Spleen (tissue), 11 donors: ENCODE measurements at regions not wholly inside any gene's neighbourhood (a gene's known extent, or its start where the extent isn't known, plus 50 kb on each side); places are given as distances from the start of the nearest gene placed in this dataset.

Source experiments
- DNase-seq: peaks from one replicate; pipeline ENCODE4 v3.0.0-alpha.2; 2020
- H3K27ac ChIP-seq, 8 donors: fragments of 200-600 bp; sonication (generic) in 7 of 8; 1 replicate in 4 of 8; 2 replicates in 4 of 8; pipeline versions ENCODE4 v1.5.0 to v1.8.0; 2016 to 2021; ENCODE audit warnings: inconsistent platforms in 4 of 8, mild to moderate bottlenecking in 4 of 8, moderate library complexity in 1 of 8
- H3K27me3 ChIP-seq, 7 donors: fragments of 200-600 bp; sonication (generic) in 6 of 7; replicated peaks in 1 of 7; 1 replicate in 4 of 7; 2 replicates in 3 of 7; pipeline versions ENCODE4 v1.5.0 to v1.8.0; 2016 to 2021; ENCODE audit warnings: inconsistent platforms in 3 of 7, mild to moderate bottlenecking in 1 of 7
- H3K36me3 ChIP-seq, 6 donors: fragments of 200-600 bp; sonication (generic) in 5 of 6; 1 replicate in 4 of 6; 2 replicates in 2 of 6; pipeline versions ENCODE4 v1.5.0 to v1.8.0; 2016 to 2021; ENCODE audit warnings: inconsistent platforms in 2 of 6
- H3K4me1 ChIP-seq, 6 donors: fragments of 200-600 bp; sonication (generic) in 5 of 6; 1 replicate in 3 of 6; 2 replicates in 3 of 6; pipeline versions ENCODE4 v1.5.0 to v1.8.0; 2016 to 2021; ENCODE audit warnings: inconsistent platforms in 3 of 6
- H3K4me3 ChIP-seq, 8 donors: fragments of 200-600 bp; sonication (generic) in 7 of 8; 1 replicate in 4 of 8; 2 replicates in 4 of 8; pipeline versions ENCODE4 v1.5.0 to v1.8.0; 2016 to 2021; ENCODE audit warnings: inconsistent platforms in 4 of 8, mild to moderate bottlenecking in 4 of 8, moderate library complexity in 2 of 8
- H3K9me3 ChIP-seq, 8 donors: fragments of 200-600 bp; sonication (generic) in 7 of 8; 1 replicate in 4 of 8; 2 replicates in 4 of 8; pipeline versions ENCODE4 v1.5.0 to v1.8.0; 2016 to 2021; ENCODE audit warnings: inconsistent platforms in 4 of 8
- POLR2A ChIP-seq, 3 donors: fragments of 450-650 bp; IDR thresholded peaks; one replicate each; pipeline ENCODE4 v1.5.1; 2017; ENCODE audit warnings: antibody characterized with exemption in 3 of 3, mild to moderate bottlenecking in 1 of 3
- POLR2AphosphoS5 ChIP-seq, 3 donors: sonication (generic); formaldehyde crosslinking; IDR thresholded peaks; one replicate each; pipeline ENCODE4 v1.5.1; 2017; ENCODE audit warnings: antibody characterized with exemption in 3 of 3
- WGBS, 5 donors: extraction: QIAGEN DNeasy Blood & Tissue Kit in 3 of 5; methylation state at CpG; one replicate each; pipeline versions ENCODE4 v1.1.5 to v1.1.7; 2013 to 2018; 5-methylcytosine and 5-hydroxymethylcytosine counted together
- intact Hi-C: fragments of 100-400 bp; cut with DNase I; formaldehyde crosslinking; loops from one replicate; pipeline ENCODE4 v1.15.0; 2023; ENCODE audit warnings: low total_unique reads
- TF ChIP-seq, protein P1 (sequence below), 11 experiments: fragments of 200-600 bp in 7 of 11; fragments of 450-650 bp in 4 of 11; sonication (generic) in 4 of 11; IDR thresholded peaks in 8 of 11; conservative IDR thresholded peaks in 3 of 11; 1 replicate in 7 of 11; 2 replicates in 4 of 11; pipeline versions ENCODE4 v1.4.0 to v1.8.0; 2016 to 2021; ENCODE audit warnings: antibody characterized with exemption in 11 of 11, inconsistent platforms in 4 of 11, mild to moderate bottlenecking in 1 of 11
- donor health status: healthy with polysubstance abuse.
- donor health status: DM: no; HTN: no; CAD: no; lungs with moderate emphysema.
- donor health status: DM: no; HTN: no; CAD: no.
- donor health status: Bipolar disorder and iron deficiency.
- donor health status: healthy.
- donor health status: DM: no; HTN: no; CAD: no.
- donor health status: DM: yes; HTN: yes; CAD: no.

DNA sequence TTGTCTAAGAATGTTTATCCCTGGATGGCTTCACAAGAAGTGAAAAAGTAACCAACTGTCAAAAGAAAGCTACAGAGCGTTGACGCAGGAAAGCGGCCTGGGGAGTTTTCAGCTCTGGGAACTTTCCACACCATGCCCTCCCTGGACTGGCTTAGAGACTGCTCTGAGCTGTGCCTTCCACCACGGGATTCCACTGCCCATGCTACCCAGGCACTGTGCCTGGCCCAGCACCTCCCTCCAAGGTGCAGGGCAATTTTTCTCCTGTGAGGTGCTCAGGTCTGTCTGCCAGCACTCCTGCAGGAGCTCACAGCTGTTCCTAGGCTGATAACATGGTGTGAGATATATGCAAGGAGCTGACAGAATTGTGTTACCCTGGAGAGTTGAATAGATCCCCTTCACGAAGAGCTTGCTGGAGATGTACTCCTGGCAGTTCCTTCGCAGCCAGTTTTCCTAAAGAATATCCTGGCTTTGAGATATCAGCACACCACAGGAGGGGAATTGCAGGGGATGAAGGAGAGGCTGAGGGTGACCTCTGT is 258.3 kb upstream of the B3GAT1 start:
- TF ChIP-seq POLR2A (IDR thresholded peaks at IDR 0.05) (no peak), POLR2AphosphoS5 (IDR thresholded peaks at IDR 0.05) (no peak)
- TF ChIP-seq, protein P1, sequence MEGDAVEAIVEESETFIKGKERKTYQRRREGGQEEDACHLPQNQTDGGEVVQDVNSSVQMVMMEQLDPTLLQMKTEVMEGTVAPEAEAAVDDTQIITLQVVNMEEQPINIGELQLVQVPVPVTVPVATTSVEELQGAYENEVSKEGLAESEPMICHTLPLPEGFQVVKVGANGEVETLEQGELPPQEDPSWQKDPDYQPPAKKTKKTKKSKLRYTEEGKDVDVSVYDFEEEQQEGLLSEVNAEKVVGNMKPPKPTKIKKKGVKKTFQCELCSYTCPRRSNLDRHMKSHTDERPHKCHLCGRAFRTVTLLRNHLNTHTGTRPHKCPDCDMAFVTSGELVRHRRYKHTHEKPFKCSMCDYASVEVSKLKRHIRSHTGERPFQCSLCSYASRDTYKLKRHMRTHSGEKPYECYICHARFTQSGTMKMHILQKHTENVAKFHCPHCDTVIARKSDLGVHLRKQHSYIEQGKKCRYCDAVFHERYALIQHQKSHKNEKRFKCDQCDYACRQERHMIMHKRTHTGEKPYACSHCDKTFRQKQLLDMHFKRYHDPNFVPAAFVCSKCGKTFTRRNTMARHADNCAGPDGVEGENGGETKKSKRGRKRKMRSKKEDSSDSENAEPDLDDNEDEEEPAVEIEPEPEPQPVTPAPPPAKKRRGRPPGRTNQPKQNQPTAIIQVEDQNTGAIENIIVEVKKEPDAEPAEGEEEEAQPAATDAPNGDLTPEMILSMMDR (IDR thresholded peaks at IDR 0.05 in 8 of 11, conservative IDR thresholded peaks at IDR 0.05 in 3 of 11) = no peak
- WGBS, 5 donors = 63 to 78% (median 68%) methylated on average over 6 of the region's 6 CpGs
- intact Hi-C loops = no loop called here

DNA sequence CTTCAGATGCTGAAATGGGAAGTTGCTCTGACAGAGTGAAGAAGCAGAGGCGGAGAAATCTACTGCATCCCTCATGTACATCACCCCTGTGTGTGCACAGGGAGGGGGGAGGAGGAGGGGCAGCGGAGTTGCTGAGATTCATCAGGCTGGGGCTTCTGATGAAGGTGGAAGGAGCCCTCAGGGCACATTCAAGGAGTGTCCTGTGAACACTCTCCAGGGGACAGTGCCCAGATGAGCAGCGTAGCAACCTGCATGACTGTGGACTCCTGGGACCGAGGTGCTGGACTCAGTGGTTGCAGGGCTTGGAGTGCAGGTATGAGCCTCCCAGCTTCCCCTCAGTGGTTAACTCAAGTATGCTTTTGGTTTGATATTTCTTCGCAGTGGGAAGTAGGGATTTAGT is 257.8 kb upstream of the B3GAT1 start:
- TF ChIP-seq, protein P1 (IDR thresholded peaks at IDR 0.05 in 8 of 11, conservative IDR thresholded peaks at IDR 0.05 in 3 of 11) = no peak
- TF ChIP-seq POLR2AphosphoS5 (IDR thresholded peaks at IDR 0.05) (no peak), POLR2A (IDR thresholded peaks at IDR 0.05) (no peak)
- H3K4me1 ChIP-seq = no peaks in the 10 kb centered on the region
- peak; percentile 49 for DNase-seq
- intact Hi-C loops = no loop called here
- H3K27me3 ChIP-seq = peaks cover 0 to 56% (median 3%) of the 10 kb centered on the region in 7 donors
- peaks cover 0 to 12% (median 0%) of the 10 kb centered on the region in 8 donors for H3K9me3 ChIP-seq
- H3K27ac ChIP-seq = no peak overlapping the region
- H3K4me3 ChIP-seq = no peak overlapping the region
- no peaks in the 10 kb centered on the region for H3K36me3 ChIP-seq
- 79 to 84% (median 80%) methylated on average over 5 of the region's 5 CpGs for WGBS, 5 donors

More for the DNA sequence above, 258.3 kb upstream of the B3GAT1 start:
- no peaks in the 10 kb centered on the region for H3K4me1 ChIP-seq
- no peak for DNase-seq
- H3K4me3 ChIP-seq = no peak overlapping the region
- no peaks in the 10 kb centered on the region for H3K36me3 ChIP-seq
- peaks cover 0 to 12% (median 0%) of the 10 kb centered on the region in 8 donors for H3K9me3 ChIP-seq
- H3K27ac ChIP-seq = no peak overlapping the region
- H3K27me3 ChIP-seq = peaks cover 0 to 51% (median 3%) of the 10 kb centered on the region in 7 donors

DNA sequence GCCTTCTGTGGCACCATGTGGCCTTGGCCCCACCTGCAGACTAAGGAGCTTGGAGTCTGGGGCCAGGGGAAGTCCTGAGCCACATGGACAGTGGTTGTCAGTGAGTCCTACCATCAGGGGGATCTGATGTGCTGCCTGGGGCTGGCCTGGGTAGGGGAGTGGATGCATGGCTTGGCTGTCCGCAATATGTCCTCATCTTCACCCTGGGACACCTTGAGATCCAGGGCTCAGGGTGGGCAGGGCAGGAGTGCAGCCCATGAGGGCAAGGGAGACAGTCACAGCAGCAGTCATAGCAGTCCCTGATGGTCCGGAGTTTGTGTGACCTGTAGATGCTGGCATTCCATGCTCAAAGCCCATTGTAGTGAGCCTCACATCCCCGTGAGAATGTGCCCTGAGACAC is 256.8 kb upstream of the B3GAT1 start:
- 83 to 100% (median 84%) methylated on average over 2 to 3 of the region's 3 CpGs for WGBS, 5 donors
- no peak for DNase-seq
- no peak for TF ChIP-seq POLR2AphosphoS5 (IDR thresholded peaks at IDR 0.05)
- TF ChIP-seq, protein P1 (IDR thresholded peaks at IDR 0.05 in 8 of 11, conservative IDR thresholded peaks at IDR 0.05 in 3 of 11) = no peak
- TF ChIP-seq POLR2A (IDR thresholded peaks at IDR 0.05) = no peak
- Histone ChIP-seq H3K27me3 (peaks cover 0 to 56% (median 3%) of the 10 kb centered on the region in 7 donors), H3K27ac (no peak overlapping the region), H3K4me1 (no peaks in the 10 kb centered on the region), H3K4me3 (no peak overlapping the region), H3K36me3 (no peaks in the 10 kb centered on the region), H3K9me3 (peaks cover 0 to 4% (median 0%) of the 10 kb centered on the region in 8 donors)
- intact Hi-C loops = no loop called here

DNA sequence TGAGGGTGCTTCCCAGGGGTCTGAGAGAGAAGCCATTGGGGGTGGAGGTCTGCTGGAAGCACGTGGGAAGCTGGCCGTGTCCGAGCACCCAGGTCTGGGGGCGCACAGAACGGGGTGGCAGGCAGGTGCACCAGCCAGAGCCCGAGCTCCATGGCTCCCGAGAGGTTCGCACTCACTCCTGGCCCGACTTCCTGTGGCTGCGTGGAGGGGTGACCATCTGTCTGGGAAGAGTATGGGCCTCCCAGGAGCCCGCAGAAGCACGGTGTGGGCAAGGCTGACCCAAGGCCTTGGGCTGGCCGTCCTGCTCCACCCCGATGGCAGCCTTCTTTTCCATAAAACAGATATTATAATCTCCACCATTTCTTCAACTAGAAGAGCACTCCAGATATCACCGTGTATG is 256.0 kb upstream of the B3GAT1 start:
- TF ChIP-seq POLR2AphosphoS5 (IDR thresholded peaks at IDR 0.05) = no peak
- TF ChIP-seq, protein P1 (IDR thresholded peaks at IDR 0.05 in 8 of 11, conservative IDR thresholded peaks at IDR 0.05 in 3 of 11) = no peak
- TF ChIP-seq POLR2A (IDR thresholded peaks at IDR 0.05) = no peak
- H3K9me3 ChIP-seq = no peaks in the 10 kb centered on the region
- intact Hi-C loops = no loop called here
- no peaks in the 10 kb centered on the region for H3K36me3 ChIP-seq
- no peaks in the 10 kb centered on the region for H3K4me1 ChIP-seq
- WGBS, 5 donors = 83 to 90% (median 87%) methylated on average over 15 of the region's 15 CpGs
- H3K4me3 ChIP-seq = no peak overlapping the region
- no peak overlapping the region for H3K27ac ChIP-seq
- peaks cover 0 to 56% (median 3%) of the 10 kb centered on the region in 7 donors for H3K27me3 ChIP-seq
- peak; percentile 54 for DNase-seq
